ENCODE measurements at regions not wholly inside any gene's neighbourhood (a gene's known extent, or its start where the extent isn't known, plus 50 kb on each side); places are given as distances from the start of the nearest gene placed in this dataset.

DNA sequence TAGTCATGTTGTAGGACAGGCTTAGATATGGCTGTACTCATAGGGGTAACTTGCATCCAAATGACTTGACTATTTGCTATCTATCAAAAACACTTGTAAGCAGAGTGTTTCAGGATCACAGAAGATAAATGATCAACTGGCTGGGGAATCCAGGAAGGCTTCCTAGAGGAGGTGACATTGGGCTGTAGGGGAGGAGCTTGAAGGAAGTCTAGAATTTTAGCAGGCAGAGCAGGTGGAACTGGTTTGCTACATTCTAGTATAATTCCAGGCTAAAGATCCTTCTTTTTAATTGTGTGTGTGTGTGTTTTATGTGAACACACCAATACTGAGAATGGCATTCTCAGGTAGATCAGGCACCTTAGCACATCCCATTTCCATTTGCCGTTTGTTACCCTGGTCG lies 380.3 kb downstream of the MCTP2 start:
- TF ChIP-seq, protein P1, sequence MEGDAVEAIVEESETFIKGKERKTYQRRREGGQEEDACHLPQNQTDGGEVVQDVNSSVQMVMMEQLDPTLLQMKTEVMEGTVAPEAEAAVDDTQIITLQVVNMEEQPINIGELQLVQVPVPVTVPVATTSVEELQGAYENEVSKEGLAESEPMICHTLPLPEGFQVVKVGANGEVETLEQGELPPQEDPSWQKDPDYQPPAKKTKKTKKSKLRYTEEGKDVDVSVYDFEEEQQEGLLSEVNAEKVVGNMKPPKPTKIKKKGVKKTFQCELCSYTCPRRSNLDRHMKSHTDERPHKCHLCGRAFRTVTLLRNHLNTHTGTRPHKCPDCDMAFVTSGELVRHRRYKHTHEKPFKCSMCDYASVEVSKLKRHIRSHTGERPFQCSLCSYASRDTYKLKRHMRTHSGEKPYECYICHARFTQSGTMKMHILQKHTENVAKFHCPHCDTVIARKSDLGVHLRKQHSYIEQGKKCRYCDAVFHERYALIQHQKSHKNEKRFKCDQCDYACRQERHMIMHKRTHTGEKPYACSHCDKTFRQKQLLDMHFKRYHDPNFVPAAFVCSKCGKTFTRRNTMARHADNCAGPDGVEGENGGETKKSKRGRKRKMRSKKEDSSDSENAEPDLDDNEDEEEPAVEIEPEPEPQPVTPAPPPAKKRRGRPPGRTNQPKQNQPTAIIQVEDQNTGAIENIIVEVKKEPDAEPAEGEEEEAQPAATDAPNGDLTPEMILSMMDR (IDR thresholded peaks at IDR 0.05), result no peak
- Histone ChIP-seq H3K27me3 (ENCODE audit: low read depth) (no peaks in the 10 kb centered on the region), H3K9me3 (no peaks in the 10 kb centered on the region), H3K4me3 (no peak overlapping the region), H3K27ac (no peak overlapping the region), H3K4me1 (peaks cover 15% of the 10 kb centered on the region), H3K36me3 (no peaks in the 10 kb centered on the region)
- no peak for DNase-seq
- ATAC-seq, result no peak
- intact Hi-C loops (cut with DNase I), result no loop called here

DNA sequence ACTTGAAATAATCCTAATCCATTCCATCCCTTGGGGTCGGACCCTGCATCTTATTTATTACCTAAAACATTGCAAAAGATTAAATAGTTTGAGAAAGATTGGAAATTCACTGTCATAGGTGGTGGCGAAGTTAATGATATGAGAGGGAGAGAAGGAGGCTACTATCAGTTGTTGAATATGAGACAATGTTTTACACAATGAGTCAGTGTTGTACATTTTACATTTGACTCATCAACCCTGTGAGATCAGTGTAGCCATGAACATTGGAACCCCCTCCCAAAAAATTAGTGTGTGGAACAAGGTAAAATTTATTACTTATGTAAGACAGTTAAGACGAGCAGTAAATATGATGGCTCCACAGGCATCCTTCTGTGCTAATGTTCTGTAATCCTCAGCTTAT lies 384.3 kb downstream of the MCTP2 start:
- ATAC-seq (no peak), DNase-seq (no peak)
- Histone ChIP-seq H3K36me3 (no peaks in the 10 kb centered on the region), H3K27ac (no peak overlapping the region), H3K27me3 (ENCODE audit: low read depth) (no peaks in the 10 kb centered on the region), H3K9me3 (no peaks in the 10 kb centered on the region), H3K4me3 (no peak overlapping the region), H3K4me1 (no peaks in the 10 kb centered on the region)
- intact Hi-C loops (cut with DNase I), result no loop called here
- TF ChIP-seq, protein P1 (IDR thresholded peaks at IDR 0.05), result no peak

DNA sequence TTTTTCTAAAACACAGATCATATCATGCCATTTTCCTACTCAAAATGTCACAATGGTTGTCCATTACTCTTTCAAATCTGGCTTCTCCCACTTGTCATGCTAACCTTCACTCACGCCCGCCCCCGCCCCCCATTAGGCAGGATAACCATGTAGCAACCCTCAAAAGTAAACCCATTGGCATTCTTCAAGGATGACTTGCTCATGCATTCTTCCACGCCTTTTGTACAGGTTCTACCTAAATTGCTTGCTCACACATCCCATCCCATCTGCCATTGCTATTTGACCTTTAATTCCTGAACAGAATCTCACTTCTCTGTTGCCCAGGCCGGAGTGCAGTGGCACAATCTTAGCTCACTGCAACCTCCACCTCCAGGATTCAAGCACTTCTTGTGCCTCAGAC lies 389.3 kb downstream of the MCTP2 start:
- no peak for DNase-seq
- intact Hi-C loops (cut with DNase I), result no loop called here
- TF ChIP-seq, protein P1 (IDR thresholded peaks at IDR 0.05), result no peak

DNA sequence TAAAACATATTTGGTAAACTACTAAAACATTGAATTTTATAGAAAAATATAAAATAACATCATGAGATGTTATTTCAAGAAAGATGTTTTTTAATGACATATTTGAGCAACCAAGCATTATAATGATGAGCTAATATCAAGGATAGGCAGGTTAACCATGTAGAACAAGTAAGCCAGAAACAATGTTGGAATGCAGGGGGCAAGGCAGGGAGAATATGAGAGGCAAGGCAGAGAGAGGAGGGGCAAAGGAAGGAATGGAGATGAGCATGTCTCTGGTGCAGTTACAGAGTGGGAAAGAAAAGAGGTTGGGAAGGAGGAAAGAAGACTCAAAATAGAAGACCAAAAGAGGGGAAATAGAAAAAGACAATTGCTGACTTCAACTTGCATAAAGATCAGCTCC lies 390.4 kb downstream of the MCTP2 start:
- no peaks in the 10 kb centered on the region for H3K36me3 ChIP-seq
- no peak for DNase-seq
- intact Hi-C loops (cut with DNase I), result no loop called here
- ATAC-seq, result no peak
- no peaks in the 10 kb centered on the region for H3K27me3 ChIP-seq (ENCODE audit: low read depth)
- no peak overlapping the region for H3K27ac ChIP-seq
- H3K9me3 ChIP-seq, result no peaks in the 10 kb centered on the region
- H3K4me1 ChIP-seq, result no peaks in the 10 kb centered on the region
- no peak overlapping the region for H3K4me3 ChIP-seq
- TF ChIP-seq, protein P1 (IDR thresholded peaks at IDR 0.05), result no peak

More for the DNA sequence above, 389.3 kb downstream of the MCTP2 start:
- no peaks in the 10 kb centered on the region for H3K4me1 ChIP-seq
- no peaks in the 10 kb centered on the region for H3K9me3 ChIP-seq
- no peak overlapping the region for H3K27ac ChIP-seq
- H3K4me3 ChIP-seq, result no peak overlapping the region
- H3K36me3 ChIP-seq, result no peaks in the 10 kb centered on the region
- no peaks in the 10 kb centered on the region for H3K27me3 ChIP-seq (ENCODE audit: low read depth)
- ATAC-seq, result no peak

DNA sequence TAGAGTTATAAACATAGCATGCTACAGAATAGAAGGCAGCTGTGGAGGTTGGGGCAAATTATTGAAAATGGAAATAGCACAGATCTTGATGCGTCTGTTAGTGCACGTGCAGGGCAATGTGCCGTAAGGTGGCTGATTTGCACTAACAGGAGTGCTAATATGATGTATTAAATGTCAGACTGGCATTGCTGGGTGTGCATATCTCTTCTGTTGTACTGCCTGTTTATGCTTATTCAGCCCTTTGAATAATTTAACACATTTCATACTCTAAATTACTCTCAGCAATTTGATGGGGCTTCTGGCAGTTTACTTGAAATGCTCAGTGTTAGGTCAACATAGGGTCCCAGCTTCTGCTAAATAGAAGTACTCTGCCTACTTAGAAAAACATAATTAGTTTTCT lies 395.6 kb downstream of the MCTP2 start:
- Histone ChIP-seq H3K27ac (no peak overlapping the region), H3K4me3 (no peak overlapping the region), H3K9me3 (no peaks in the 10 kb centered on the region), H3K27me3 (ENCODE audit: low read depth) (no peaks in the 10 kb centered on the region), H3K36me3 (no peaks in the 10 kb centered on the region), H3K4me1 (no peaks in the 10 kb centered on the region)
- intact Hi-C loops (cut with DNase I), result no loop called here
- DNase-seq (no peak), ATAC-seq (no peak)
- TF ChIP-seq, protein P1 (IDR thresholded peaks at IDR 0.05), result no peak

DNA sequence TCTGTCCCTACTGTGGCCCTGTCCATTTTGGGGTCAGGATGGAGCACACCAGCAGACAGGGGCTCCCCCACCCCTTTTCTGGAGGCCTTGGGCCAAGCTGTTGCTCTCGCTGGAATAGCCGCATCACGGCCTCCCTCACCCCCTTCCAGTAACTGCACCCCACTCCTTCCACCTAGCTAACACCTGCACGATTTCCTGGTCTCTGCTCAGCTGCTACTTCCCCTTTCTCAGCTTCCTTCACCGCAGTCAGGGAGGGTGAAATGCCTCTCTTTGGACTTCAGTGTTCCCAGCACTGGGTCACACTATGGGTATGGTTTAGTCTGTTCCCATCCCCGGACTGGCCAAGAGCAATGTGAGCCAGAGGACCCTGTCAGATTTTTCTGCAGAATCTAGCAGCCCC lies 400.2 kb downstream of the MCTP2 start:
- no peaks in the 10 kb centered on the region for H3K4me1 ChIP-seq
- H3K9me3 ChIP-seq, result no peaks in the 10 kb centered on the region
- H3K27me3 ChIP-seq (ENCODE audit: low read depth), result no peaks in the 10 kb centered on the region
- H3K27ac ChIP-seq, result no peak overlapping the region
- H3K36me3 ChIP-seq, result no peaks in the 10 kb centered on the region
- TF ChIP-seq, protein P1 (IDR thresholded peaks at IDR 0.05), result no peak
- intact Hi-C loops (cut with DNase I), result no loop called here
- ATAC-seq (no peak), DNase-seq (no peak)
- H3K4me3 ChIP-seq, result no peak overlapping the region

All from lower lobe of right lung (tissue), 2 donors.